GM12878 (cell line): ENCODE measurements at regions not wholly inside any gene's neighbourhood (a gene's known extent, or its start where the extent isn't known, plus 50 kb on each side); places are given as distances from the start of the nearest gene placed in this dataset.

Source experiments
- ATAC-seq: fragments of 200-7000 bp; cut with Tn5 transposase; 3 replicates; pipeline ENCODE4 v1.9.1; 2020; ENCODE audit warnings: mild to moderate bottlenecking, moderate library complexity
- BruUV-seq: library from RNA; stranded (reverse); fragments of 400-500 nt; replicated peaks from 2 replicates; lab custom pipeline; 2021; lab: Mats Ljungman, UMichigan
- CTCF ChIA-PET: fragments of 300-600 bp; sonication (Branson Sonifier 250); formaldehyde crosslinking; extraction: SDS; loops from one replicate; lab custom pipeline; 2021; ENCODE audit warnings: inconsistent platforms; lab: Yijun Ruan, JAX
- POLR2A ChIA-PET: fragments of 350-600 bp; formaldehyde crosslinking; extraction: SDS; loops from one replicate; lab custom pipeline; 2021; ENCODE audit warnings: inconsistent platforms; lab: Charles Lee
- RAD21 ChIA-PET: fragments of 300-600 bp; sonication (Branson Sonifier 250); formaldehyde crosslinking; loops from one replicate; lab custom pipeline; 2023; ENCODE audit warnings: antibody characterized with exemption; ENCODE audit not compliant: unreplicated experiment; lab: Charles Lee
- SMC1A ChIA-PET: fragments of 300-600 bp; sonication (Branson Sonifier 250); formaldehyde crosslinking; loops from one replicate; lab custom pipeline; 2023; ENCODE audit not compliant: unreplicated experiment, uncharacterized antibody; lab: Charles Lee
- DNase-seq: peaks from one replicate; pipeline ENCODE4 v3.0.0-alpha.2; 2011; ENCODE audit warnings: low read depth, low spot score
- FAIRE-seq: peaks from 3 replicates; lab custom pipeline; 2011; peaks lifted over from hg19 to GRCh38; lab: Jason Lieb, UNC
- H2AFZ ChIP-seq: 2 replicates; pipeline ENCODE4 v1.6.0; 2011; ENCODE audit warnings: low read depth, low read length, control low read depth; ENCODE audit not compliant: control insufficient read depth
- H3K27ac ChIP-seq: 2 replicates; pipeline ENCODE4 v1.5.1; 2011; ENCODE audit warnings: control low read depth; ENCODE audit not compliant: control insufficient read depth, insufficient read depth
- H3K27me3 ChIP-seq, 2 experiments: replicated peaks in 1 of 2; 2 replicates each; pipeline versions ENCODE4 v1.6.0 to v1.6.1; 2011; ENCODE audit warnings: low read length in 1 of 2; ENCODE audit not compliant: control insufficient read depth in 2 of 2, insufficient read depth in 2 of 2
- H3K36me3 ChIP-seq, 2 experiments: 2 replicates each; pipeline ENCODE4 v1.5.1; 2011; ENCODE audit warnings: low read length in 1 of 2; ENCODE audit not compliant: control insufficient read depth in 2 of 2, insufficient read depth in 2 of 2
- H3K4me1 ChIP-seq: 2 replicates; pipeline ENCODE4 v1.6.1; 2011; ENCODE audit warnings: mild to moderate bottlenecking, low read length, moderate library complexity, mixed read lengths; ENCODE audit not compliant: control insufficient read depth, insufficient read depth
- H3K4me2 ChIP-seq: 2 replicates; pipeline ENCODE4 v1.6.0; 2011; ENCODE audit warnings: control low read depth; ENCODE audit not compliant: control insufficient read depth, insufficient read depth
- H3K4me3 ChIP-seq: fragments of 200-600 bp; sonication (generic); 2 replicates; pipeline ENCODE4 v1.5.1; 2016
- H3K79me2 ChIP-seq: 2 replicates; pipeline ENCODE4 v1.6.0; 2011; ENCODE audit warnings: low read length; ENCODE audit not compliant: control insufficient read depth, insufficient read depth
- H3K9ac ChIP-seq: 2 replicates; pipeline ENCODE4 v1.8.0; 2011; ENCODE audit warnings: low read length, control low read depth, mixed read lengths; ENCODE audit not compliant: control insufficient read depth, insufficient read depth
- H3K9me3 ChIP-seq: replicated peaks from 3 replicates; pipeline ENCODE4 v1.5.1; 2011; ENCODE audit warnings: mild to moderate bottlenecking, low read length; ENCODE audit not compliant: control insufficient read depth, insufficient read depth
- H4K20me1 ChIP-seq: 2 replicates; pipeline ENCODE4 v1.6.0; 2011; ENCODE audit not compliant: control insufficient read depth, insufficient read depth
- CEBPB ChIP-seq, 2 experiments: fragments of 150-350 bp in 1 of 2; IDR thresholded peaks; 2 replicates each; pipeline ENCODE4 v1.6.1; 2012 to 2014; ENCODE audit warnings: low read depth in 2 of 2, low read length in 2 of 2, borderline replicate concordance in 1 of 2, inconsistent platforms in 1 of 2
- CTCF ChIP-seq, 3 experiments: IDR thresholded peaks in 2 of 3; conservative IDR thresholded peaks in 1 of 3; 2 replicates each; pipeline ENCODE4 v1.5.1; 2011; ENCODE audit warnings: low read depth in 3 of 3, low read length in 3 of 3, mild to moderate bottlenecking in 3 of 3, control low read depth in 2 of 3, moderate library complexity in 2 of 3, inconsistent platforms in 1 of 3, mixed read lengths in 1 of 3; ENCODE audit not compliant: control insufficient read depth in 2 of 3, insufficient read depth in 1 of 3; ENCODE audit errors: extremely low read depth in 1 of 3
- IRF5 ChIP-seq: fragments of 450-650 bp; IDR thresholded peaks from 2 replicates; pipeline ENCODE4 v1.6.1; 2017; ENCODE audit warnings: borderline replicate concordance
- MYB ChIP-seq: fragments of 150-350 bp; IDR thresholded peaks from 2 replicates; pipeline ENCODE4 v1.6.1; 2014; ENCODE audit warnings: mild to moderate bottlenecking, low read depth, low read length, borderline replicate concordance
- MYC ChIP-seq: IDR thresholded peaks from 2 replicates; pipeline ENCODE4 v1.6.1; 2011; ENCODE audit warnings: mild to moderate bottlenecking, low read length, moderate library complexity, inconsistent platforms; ENCODE audit not compliant: insufficient read depth, insufficient replicate concordance, insufficient read length, severe bottlenecking
- RAD21 ChIP-seq: IDR thresholded peaks from 2 replicates; pipeline ENCODE4 v1.6.1; 2011; ENCODE audit warnings: mild to moderate bottlenecking, low read depth, low read length, moderate library complexity; ENCODE audit not compliant: insufficient read depth
- SMC3 ChIP-seq: IDR thresholded peaks from 2 replicates; pipeline ENCODE4 v1.6.1; 2011; ENCODE audit warnings: low read length, improper control_type of control experiment, borderline replicate concordance
- SPI1 ChIP-seq: IDR thresholded peaks from 2 replicates; pipeline ENCODE4 v1.6.1; 2011; ENCODE audit warnings: low read depth, mild to moderate bottlenecking, low read length, moderate library complexity, borderline replicate concordance; ENCODE audit not compliant: insufficient read depth
- TARDBP ChIP-seq: IDR thresholded peaks from 2 replicates; pipeline ENCODE4 v1.6.1; 2016; ENCODE audit warnings: borderline replicate concordance
- ZNF207 ChIP-seq: fragments of 450-650 bp; IDR thresholded peaks from 2 replicates; pipeline ENCODE4 v1.6.1; 2014; ENCODE audit warnings: antibody characterized with exemption, mild to moderate bottlenecking, borderline replicate concordance
- ZNF592 ChIP-seq: fragments of 450-650 bp; IDR thresholded peaks from 2 replicates; pipeline ENCODE4 v1.6.1; 2017; ENCODE audit warnings: mild to moderate bottlenecking, moderate library complexity
- WGBS: methylation state at CpG from one replicate; pipeline ENCODE4 v1.1.6; 2016; ENCODE audit warnings: low lambda C conversion rate; ENCODE audit not compliant: insufficient replicate concordance, insufficient coverage; ENCODE audit errors: missing lambda C conversion rate; 5-methylcytosine and 5-hydroxymethylcytosine counted together
- in situ Hi-C: fragments of 300-500 bp; cut with MboI; formaldehyde crosslinking; loops from 9 replicates; pipeline ENCODE4 v1.14.3; 2018; ENCODE audit warnings: mixed read lengths
- intact Hi-C: fragments of 100-400 bp; cut with micrococcal nuclease; formaldehyde crosslinking; loops from one replicate; pipeline ENCODE4 v1.14.2; 2022; ENCODE audit not compliant: unreplicated experiment

GRCh38 chrX:95764972-95765451 lies 919.6 kb upstream of the DIAPH2 start:
- BruUV-seq: no TSS peak
- H3K27me3 ChIP-seq: no peaks in the 10 kb centered on the region
- H3K9me3 ChIP-seq: no peaks in the 10 kb centered on the region
- RAD21 ChIA-PET: no interaction called here
- no peak overlapping the region for H3K4me3 ChIP-seq
- H2AFZ ChIP-seq: no peak overlapping the region
- POLR2A ChIA-PET: no interaction called here
- no peak overlapping the region for H3K9ac ChIP-seq
- no peak overlapping the region for H3K4me2 ChIP-seq
- CTCF ChIA-PET: interaction anchor here (0.8 to 1.5 kb wide), 5 partner anchors 8 to 418 kb away, joined by 3 to 4 read pairs (median 4); no protein-coding TSS in a partner anchor
- WGBS: 16% methylated on average over 3 of the region's 3 CpGs
- ATAC-seq (peak; percentile 80), FAIRE-seq (peak; percentile 80)
- H3K27ac ChIP-seq: no peak overlapping the region
- SMC1A ChIA-PET: no interaction called here
- in situ Hi-C loops: no loop called here
- H3K4me1 ChIP-seq: no peaks in the 10 kb centered on the region
- H3K79me2 ChIP-seq: no peaks in the 10 kb centered on the region
- intact Hi-C loops: loop anchor here (5.0 kb wide), 1 partner anchor 418 kb away; no protein-coding TSS in a partner anchor
- TF ChIP-seq MYC (no peak), MYB (no peak), ZNF207 (no peak), SPI1 (no peak), RAD21 (peak; percentile 56), CEBPB (IDR thresholded peaks at IDR 0.05; ENCODE audit: borderline replicate concordance in 1 of 2, low read depth in 2 of 2, low read length in 2 of 2) (no peak), CTCF (IDR thresholded peaks at IDR 0.05 in 2 of 3, conservative IDR thresholded peaks at IDR 0.05 in 1 of 3; ENCODE audit: control insufficient read depth in 2 of 3, extremely low read depth in 1 of 3, insufficient read depth in 1 of 3, low read depth in 3 of 3, low read length in 3 of 3) (peak; percentile 44 to 51 (median 44); a peak in 5 of 6 replicates), SMC3 (peak; percentile 21; the same call in 1 of the 2 replicates), TARDBP (no peak), ZNF592 (no peak), IRF5 (no peak)
- TF ChIP-seq, all 136 proteins: peak for 3
- Histone ChIP-seq H4K20me1 (no peaks in the 10 kb centered on the region), H3K36me3 (no peaks in the 10 kb centered on the region)
- no peak for DNase-seq
